HepG2 (cell line): ENCODE measurements at regions not wholly inside any gene's neighbourhood (a gene's known extent, or its start where the extent isn't known, plus 50 kb on each side); places are given as distances from the start of the nearest gene placed in this dataset.

Experiments used
- FOXP4 ChIP-seq: sonication (generic); formaldehyde crosslinking; IDR thresholded peaks from 2 replicates; pipeline ENCODE4 v1.4.0; 2020; ENCODE audit warnings: missing genetic modification reagents
- HBP1 ChIP-seq: IDR thresholded peaks from 2 replicates; pipeline ENCODE4 v1.6.1; 2016; ENCODE audit warnings: low read depth, control low read depth
- HES4 ChIP-seq: sonication (generic); formaldehyde crosslinking; IDR thresholded peaks from 2 replicates; pipeline ENCODE4 v1.9.0; 2021; ENCODE audit warnings: mild to moderate bottlenecking, missing genetic modification reagents, borderline replicate concordance
- HOXD1 ChIP-seq: sonication (generic); formaldehyde crosslinking; IDR thresholded peaks from 2 replicates; pipeline ENCODE4 v1.5.0; 2020; ENCODE audit warnings: missing genetic modification reagents
- KLF6 ChIP-seq: IDR thresholded peaks from 2 replicates; pipeline ENCODE4 v1.8.0; 2016; ENCODE audit warnings: missing biosample characterization, missing genetic modification reagents
- KMT2B ChIP-seq: IDR thresholded peaks from 2 replicates; pipeline ENCODE4 v1.6.1; 2016; ENCODE audit warnings: missing genetic modification reagents, missing compliant biosample characterization
- LBX2 ChIP-seq: sonication (generic); formaldehyde crosslinking; IDR thresholded peaks from 2 replicates; pipeline ENCODE4 v1.5.0; 2020; ENCODE audit warnings: missing genetic modification reagents, mild to moderate bottlenecking, borderline replicate concordance
- NRL ChIP-seq: sonication (generic); formaldehyde crosslinking; IDR thresholded peaks from 2 replicates; pipeline ENCODE4 v1.5.0; 2020; ENCODE audit warnings: missing genetic modification reagents, mild to moderate bottlenecking, moderate library complexity, borderline replicate concordance
- RAD51 ChIP-seq: fragments of 450-650 bp; IDR thresholded peaks from 2 replicates; pipeline ENCODE4 v1.6.1; 2016; ENCODE audit warnings: borderline replicate concordance
- THRA ChIP-seq: sonication (generic); formaldehyde crosslinking; IDR thresholded peaks from 2 replicates; pipeline ENCODE4 v1.4.0; 2020; ENCODE audit warnings: missing genetic modification reagents, borderline replicate concordance
- ZBTB8A ChIP-seq: sonication (generic); formaldehyde crosslinking; IDR thresholded peaks from 2 replicates; pipeline ENCODE4 v1.4.0; 2020; ENCODE audit warnings: mild to moderate bottlenecking, low read depth, missing genetic modification reagents, borderline replicate concordance
- ZFP36 ChIP-seq: fragments of 150-350 bp; IDR thresholded peaks from 2 replicates; pipeline ENCODE4 v1.6.1; 2018; ENCODE audit warnings: borderline replicate concordance, low read length, low read depth; ENCODE audit not compliant: partially characterized antibody
- ZKSCAN5 ChIP-seq: sonication (generic); formaldehyde crosslinking; IDR thresholded peaks from 2 replicates; pipeline ENCODE4 v1.5.1; 2020; ENCODE audit warnings: mild to moderate bottlenecking, missing genetic modification reagents
- ZNF713 ChIP-seq: sonication (generic); formaldehyde crosslinking; IDR thresholded peaks from 2 replicates; pipeline ENCODE4 v1.4.0; 2020; ENCODE audit warnings: mild to moderate bottlenecking, missing genetic modification reagents
- TF ChIP-seq, protein P1 (sequence below): sonication (generic); formaldehyde crosslinking; IDR thresholded peaks from 2 replicates; pipeline ENCODE4 v1.5.1; 2020; ENCODE audit warnings: mild to moderate bottlenecking, missing genetic modification reagents, borderline replicate concordance

GRCh38 chr4:158314756-158315487 is 104.6 kb downstream of the TMEM144 start (continued):
- no peak for TF ChIP-seq HBP1 (CRISPR knock-in tag)
- TF ChIP-seq HES4, result no peak
- no peak for TF ChIP-seq NRL (CRISPR knock-in tag)
- TF ChIP-seq ZBTB8A (CRISPR knock-in tag), result no peak
- TF ChIP-seq KLF6 (CRISPR knock-in tag), result no peak
- no peak for TF ChIP-seq THRA (CRISPR knock-in tag)
- TF ChIP-seq ZFP36, result no peak
- no peak for TF ChIP-seq HOXD1 (CRISPR knock-in tag)
- TF ChIP-seq, protein P1, sequence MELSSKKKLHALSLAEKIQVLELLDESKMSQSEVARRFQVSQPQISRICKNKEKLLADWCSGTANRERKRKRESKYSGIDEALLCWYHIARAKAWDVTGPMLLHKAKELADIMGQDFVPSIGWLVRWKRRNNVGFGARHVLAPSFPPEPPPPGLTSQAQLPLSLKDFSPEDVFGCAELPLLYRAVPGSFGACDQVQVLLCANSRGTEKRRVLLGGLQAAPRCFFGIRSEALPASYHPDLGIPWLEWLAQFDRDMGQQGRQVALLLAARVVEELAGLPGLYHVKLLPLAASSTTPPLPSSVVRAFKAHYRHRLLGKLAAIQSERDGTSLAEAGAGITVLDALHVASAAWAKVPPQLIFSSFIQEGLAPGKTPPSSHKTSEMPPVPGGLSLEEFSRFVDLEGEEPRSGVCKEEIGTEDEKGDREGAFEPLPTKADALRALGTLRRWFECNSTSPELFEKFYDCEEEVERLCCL, result no peak
- no peak for TF ChIP-seq KMT2B (CRISPR knock-in tag)
- TF ChIP-seq ZNF713, result no peak
- no peak for TF ChIP-seq ZKSCAN5 (CRISPR knock-in tag)
- no peak for TF ChIP-seq LBX2 (CRISPR knock-in tag)
- no peak for TF ChIP-seq RAD51
- no peak for TF ChIP-seq FOXP4 (CRISPR knock-in tag)
